Activated B cell treated with CpG ODN at 0.5 μM for 24 hours (primary cell): ENCODE measurements at regions not wholly inside any gene's neighbourhood (a gene's known extent, or its start where the extent isn't known, plus 50 kb on each side); places are given as distances from the start of the nearest gene placed in this dataset.
A peak's percentile ranks its signal among the peaks of the same experiment; 100 is the strongest.

ENCODE experiments used
- ATAC-seq: fragments of 200-7000 bp; cut with Tn5 transposase; one replicate; pipeline ENCODE4 v1.10.0; 2021; ENCODE audit warnings: low read depth, mild to moderate bottlenecking, moderate library complexity
- CTCF ChIA-PET: fragments of 350-600 bp; sonication (Branson Sonifier 250); formaldehyde crosslinking; loops from one replicate; lab custom pipeline; 2021; ENCODE audit warnings: antibody characterized with exemption; lab: Charles Lee
- POLR2A ChIA-PET: fragments of 350-600 bp; sonication (Branson Sonifier 250); formaldehyde crosslinking; loops from one replicate; lab custom pipeline; 2021; ENCODE audit warnings: antibody characterized with exemption; lab: Charles Lee
- DNase-seq: peaks from one replicate; pipeline ENCODE4 v3.0.0; 2022
- H3K27ac Mint-ChIP-seq: one replicate; pipeline ENCODE4 v1.8.0; 2020; ENCODE audit warnings: mixed read lengths
- H3K27me3 Mint-ChIP-seq: one replicate; pipeline ENCODE4 v1.8.0; 2021; ENCODE audit warnings: mixed read lengths
- H3K36me3 Mint-ChIP-seq: one replicate; pipeline ENCODE4 v1.8.0; 2021; ENCODE audit warnings: low read depth, mixed read lengths
- H3K4me1 Mint-ChIP-seq: one replicate; pipeline ENCODE4 v1.8.0; 2021; ENCODE audit warnings: mixed read lengths
- H3K4me3 Mint-ChIP-seq: one replicate; pipeline ENCODE4 v1.8.0; 2020; ENCODE audit warnings: mild to moderate bottlenecking, mixed read lengths
- H3K9me3 Mint-ChIP-seq: one replicate; pipeline ENCODE4 v1.8.0; 2020; ENCODE audit warnings: mixed read lengths
- CTCF ChIP-seq: fragments of 200-600 bp; IDR thresholded peaks from one replicate; pipeline ENCODE4 v1.8.0; 2022; ENCODE audit warnings: antibody characterized with exemption, mild to moderate bottlenecking
- intact Hi-C: fragments of 100-400 bp; cut with micrococcal nuclease; formaldehyde crosslinking; loops from one replicate; pipeline ENCODE4 v1.15.1; 2024

- no peak for TF ChIP-seq CTCF
- Mint-ChIP-seq H3K36me3 (no peaks in the 10 kb centered on the region), H3K4me3 (no peak overlapping the region), H3K4me1 (peaks cover 8% of the 10 kb centered on the region), H3K9me3 (no peaks in the 10 kb centered on the region), H3K27ac (no peak overlapping the region), H3K27me3 (no peaks in the 10 kb centered on the region)
- DNase-seq (no peak), ATAC-seq (no peak)
- intact Hi-C loops, result no loop called here
- POLR2A ChIA-PET, result no interaction called here
- CTCF ChIA-PET, result no interaction called here
Observed at GRCh38 chr7:36790311-36790787, 66.1 kb upstream of the AOAH start.

- Mint-ChIP-seq H3K4me3 (no peak overlapping the region), H3K9me3 (no peaks in the 10 kb centered on the region), H3K36me3 (no peaks in the 10 kb centered on the region), H3K27ac (no peak overlapping the region), H3K27me3 (no peaks in the 10 kb centered on the region), H3K4me1 (peaks cover 17% of the 10 kb centered on the region)
- ChIA-PET CTCF (no interaction called here), POLR2A (no interaction called here)
- no peak for TF ChIP-seq CTCF
- no peak for DNase-seq
- intact Hi-C loops, result loop anchor here (5.0 to 10.0 kb wide), 2 partner anchors 114 to 302 kb away; no protein-coding TSS in a partner anchor
- no peak for ATAC-seq
Observed at GRCh38 chr7:36788825-36789470, 64.7 kb upstream of the AOAH start.

DNA sequence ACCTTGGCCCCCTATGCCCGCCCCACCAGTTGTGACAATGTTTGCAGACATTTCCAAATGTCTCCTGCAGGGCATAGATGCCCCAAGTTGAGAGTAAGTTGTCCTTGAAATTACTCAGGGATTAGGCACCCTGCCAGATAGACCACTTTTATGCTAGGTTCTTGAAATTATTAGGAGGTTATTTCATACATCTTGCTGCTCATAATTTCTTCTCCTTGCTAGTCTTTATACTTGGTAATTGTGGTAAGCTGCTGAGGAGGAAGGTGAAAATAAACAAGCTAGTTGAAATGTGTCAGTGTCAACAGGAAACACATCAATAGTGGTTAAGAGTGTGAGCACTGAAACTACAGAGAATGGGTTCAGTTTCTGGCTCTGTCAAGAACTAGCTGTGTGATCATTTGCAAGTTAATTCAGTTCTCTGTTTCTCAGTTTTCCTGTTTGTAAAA is 63.7 kb upstream of the AOAH start:
- H3K9me3 Mint-ChIP-seq, result no peaks in the 10 kb centered on the region
- no peaks in the 10 kb centered on the region for H3K27me3 Mint-ChIP-seq
- POLR2A ChIA-PET, result interaction anchor here (0.7 kb wide), 1 partner anchor 264 kb away, joined by 3 read pairs; no protein-coding TSS in a partner anchor
- CTCF ChIA-PET, result no interaction called here
- DNase-seq (no peak), ATAC-seq (no peak)
- no peak overlapping the region for H3K27ac Mint-ChIP-seq
- intact Hi-C loops, result loop anchor here (5.0 to 10.0 kb wide), 2 partner anchors 113 to 301 kb away; no protein-coding TSS in a partner anchor
- H3K36me3 Mint-ChIP-seq, result no peaks in the 10 kb centered on the region
- peaks cover 17% of the 10 kb centered on the region for H3K4me1 Mint-ChIP-seq
- TF ChIP-seq CTCF, result no peak
- no peak overlapping the region for H3K4me3 Mint-ChIP-seq

GRCh38 chr7:36784991-36785940 is 61.0 kb upstream of the AOAH start:
- peaks cover 17% of the 10 kb centered on the region for H3K4me1 Mint-ChIP-seq
- peak; percentile 32 for DNase-seq
- ChIA-PET CTCF (no interaction called here), POLR2A (interaction anchor here (1.0 kb wide), 2 partner anchors 10 kb away, joined by 3 read pairs; no protein-coding TSS in a partner anchor)
- ATAC-seq, result peak; percentile 99
- no peaks in the 10 kb centered on the region for H3K36me3 Mint-ChIP-seq
- no peak for TF ChIP-seq CTCF
- peaks cover 7% of the 10 kb centered on the region for H3K9me3 Mint-ChIP-seq
- H3K4me3 Mint-ChIP-seq, result peak overlapping the region; percentile 3
- H3K27ac Mint-ChIP-seq, result peak overlapping the region; percentile 1
- peaks cover 5% of the 10 kb centered on the region for H3K27me3 Mint-ChIP-seq
- intact Hi-C loops, result loop anchor here (2.0 to 10.0 kb wide), 3 partner anchors 24 to 298 kb away; no protein-coding TSS in a partner anchor
